ENCODE measurements at regions not wholly inside any gene's neighbourhood (a gene's known extent, or its start where the extent isn't known, plus 50 kb on each side); places are given as distances from the start of the nearest gene placed in this dataset.

- TF ChIP-seq ZNF281 (CRISPR knock-in tag; IDR thresholded peaks at IDR 0.05) (no peak), SMAD4 (CRISPR knock-in tag; IDR thresholded peaks at IDR 0.05) (no peak), ZNF396 (CRISPR knock-in tag; IDR thresholded peaks at IDR 0.05; ENCODE audit: borderline replicate concordance) (no peak), RORB (CRISPR knock-in tag; IDR thresholded peaks at IDR 0.05) (no peak)
These were observed 185.0 kb upstream of the SPTLC3 start (continued) for GRCh38 chr20:12823734-12824133.

DNA sequence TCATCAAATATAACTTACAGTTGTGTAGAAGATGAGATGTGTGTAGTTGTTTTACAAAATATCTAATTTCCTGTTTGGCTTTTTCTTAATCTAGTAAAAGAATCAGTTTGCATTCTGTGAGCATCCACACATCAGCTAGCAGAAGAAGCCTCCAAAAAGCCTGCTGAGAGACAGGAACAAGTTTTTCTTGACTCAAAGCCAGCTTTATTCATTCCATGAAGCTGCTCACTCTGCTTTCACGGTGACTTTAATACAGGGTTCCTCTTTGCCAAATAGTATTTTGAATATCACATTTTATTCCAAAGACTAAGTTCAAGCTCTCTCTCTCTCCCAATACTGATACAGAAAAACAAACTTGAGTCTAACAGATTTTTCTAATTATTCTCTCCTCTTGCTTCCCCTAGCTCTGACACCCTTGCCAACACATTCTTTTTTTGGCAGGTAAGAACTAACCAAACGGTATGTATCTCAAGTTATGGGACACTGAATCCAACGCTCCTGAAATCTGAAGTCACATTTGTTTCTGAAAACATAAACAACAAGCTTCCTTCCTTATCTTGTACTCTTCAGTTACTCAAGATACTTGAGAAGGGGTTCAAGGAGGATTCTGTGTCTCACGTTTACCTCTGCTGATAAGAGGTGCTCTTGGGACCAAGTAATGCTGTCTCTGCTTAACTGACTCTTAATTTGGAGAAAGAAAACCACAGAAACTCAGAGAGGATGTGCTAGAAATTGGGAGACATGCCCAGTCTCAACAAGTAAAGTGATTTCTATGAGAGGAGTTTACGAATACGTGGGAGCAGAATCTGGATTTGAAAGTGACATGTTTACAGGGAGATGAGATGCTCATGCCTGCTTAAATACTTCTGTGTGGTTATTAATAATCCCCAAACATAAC, 184.2 kb upstream of the SPTLC3 start:
- Mint-ChIP-seq H3K36me3 (no peaks in the 10 kb centered on the region), H3K27ac (no peak overlapping the region; the same call in 1 of the 2 replicates), H3K9me3 (no peaks in the 10 kb centered on the region), H3K4me3 (no peak overlapping the region), H3K27me3 (ENCODE audit: low read depth) (no peaks in the 10 kb centered on the region), H3K4me1 (peaks cover 11% of the 10 kb centered on the region)
- ATAC-seq (no peak), DNase-seq (ENCODE audit: low spot score) (no peak)
- ChIA-PET POLR2A (no interaction called here), CTCF (no interaction called here)
- TF ChIP-seq, protein P1, sequence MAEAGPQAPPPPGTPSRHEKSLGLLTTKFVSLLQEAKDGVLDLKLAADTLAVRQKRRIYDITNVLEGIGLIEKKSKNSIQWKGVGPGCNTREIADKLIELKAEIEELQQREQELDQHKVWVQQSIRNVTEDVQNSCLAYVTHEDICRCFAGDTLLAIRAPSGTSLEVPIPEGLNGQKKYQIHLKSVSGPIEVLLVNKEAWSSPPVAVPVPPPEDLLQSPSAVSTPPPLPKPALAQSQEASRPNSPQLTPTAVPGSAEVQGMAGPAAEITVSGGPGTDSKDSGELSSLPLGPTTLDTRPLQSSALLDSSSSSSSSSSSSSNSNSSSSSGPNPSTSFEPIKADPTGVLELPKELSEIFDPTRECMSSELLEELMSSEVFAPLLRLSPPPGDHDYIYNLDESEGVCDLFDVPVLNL (CRISPR knock-in tag; IDR thresholded peaks at IDR 0.05; ENCODE audit: borderline replicate concordance, low read depth) = no peak
- no peak for TF ChIP-seq USF2 (CRISPR knock-in tag; IDR thresholded peaks at IDR 0.05)
- TF ChIP-seq NFATC4 (CRISPR knock-in tag; IDR thresholded peaks at IDR 0.05) = no peak
- no peak for TF ChIP-seq ATF2 (CRISPR knock-in tag; IDR thresholded peaks at IDR 0.05; ENCODE audit: borderline replicate concordance, low read depth)
- TF ChIP-seq CREB1 (CRISPR knock-in tag; IDR thresholded peaks at IDR 0.05) = no peak
- TF ChIP-seq, protein P2, sequence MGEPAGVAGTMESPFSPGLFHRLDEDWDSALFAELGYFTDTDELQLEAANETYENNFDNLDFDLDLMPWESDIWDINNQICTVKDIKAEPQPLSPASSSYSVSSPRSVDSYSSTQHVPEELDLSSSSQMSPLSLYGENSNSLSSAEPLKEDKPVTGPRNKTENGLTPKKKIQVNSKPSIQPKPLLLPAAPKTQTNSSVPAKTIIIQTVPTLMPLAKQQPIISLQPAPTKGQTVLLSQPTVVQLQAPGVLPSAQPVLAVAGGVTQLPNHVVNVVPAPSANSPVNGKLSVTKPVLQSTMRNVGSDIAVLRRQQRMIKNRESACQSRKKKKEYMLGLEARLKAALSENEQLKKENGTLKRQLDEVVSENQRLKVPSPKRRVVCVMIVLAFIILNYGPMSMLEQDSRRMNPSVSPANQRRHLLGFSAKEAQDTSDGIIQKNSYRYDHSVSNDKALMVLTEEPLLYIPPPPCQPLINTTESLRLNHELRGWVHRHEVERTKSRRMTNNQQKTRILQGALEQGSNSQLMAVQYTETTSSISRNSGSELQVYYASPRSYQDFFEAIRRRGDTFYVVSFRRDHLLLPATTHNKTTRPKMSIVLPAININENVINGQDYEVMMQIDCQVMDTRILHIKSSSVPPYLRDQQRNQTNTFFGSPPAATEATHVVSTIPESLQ (CRISPR knock-in tag; IDR thresholded peaks at IDR 0.05) = no peak
- TF ChIP-seq E2F1 (CRISPR knock-in tag; IDR thresholded peaks at IDR 0.05) = no peak
- TF ChIP-seq ZNF671 (CRISPR knock-in tag; IDR thresholded peaks at IDR 0.05) = no peak
- TF ChIP-seq E2F5 (CRISPR knock-in tag; IDR thresholded peaks at IDR 0.05) = no peak

Data from WTC11 (cell line).